Loucy (cell line): ENCODE measurements at regions not wholly inside any gene's neighbourhood (a gene's known extent, or its start where the extent isn't known, plus 50 kb on each side); places are given as distances from the start of the nearest gene placed in this dataset.

Experiments used
- H2AFZ ChIP-seq: fragments of 200-600 bp; sonication (generic); 2 replicates; pipeline ENCODE4 v1.6.0; 2016; ENCODE audit warnings: antibody characterized with exemption, mild to moderate bottlenecking, low read length, moderate library complexity
- H3F3A ChIP-seq: fragments of 200-600 bp; 2 replicates; pipeline ENCODE4 v1.6.0; 2016; ENCODE audit warnings: antibody characterized with exemption, low read depth, mild to moderate bottlenecking
- H3K27me3 ChIP-seq: fragments of 200-600 bp; sonication (generic); 2 replicates; pipeline ENCODE4 v1.6.1; 2014; ENCODE audit warnings: low read length, mild to moderate bottlenecking; ENCODE audit not compliant: insufficient read depth, poor library complexity, severe bottlenecking
- H3K36me3 ChIP-seq: fragments of 200-600 bp; sonication (generic); 2 replicates; pipeline ENCODE4 v1.6.1; 2016; ENCODE audit warnings: low read length; ENCODE audit not compliant: insufficient read depth
- H3K4me1 ChIP-seq: fragments of 200-600 bp; sonication (generic); 2 replicates; pipeline ENCODE4 v1.5.1; 2014; ENCODE audit warnings: low read length, mild to moderate bottlenecking; ENCODE audit not compliant: insufficient read depth, poor library complexity, severe bottlenecking
- H3K4me2 ChIP-seq: fragments of 200-600 bp; sonication (generic); 2 replicates; pipeline ENCODE4 v1.6.0; 2014; ENCODE audit warnings: antibody characterized with exemption, low read length, low read depth, mild to moderate bottlenecking; ENCODE audit not compliant: poor library complexity, severe bottlenecking
- H3K4me3 ChIP-seq: fragments of 200-600 bp; sonication (generic); 2 replicates; pipeline ENCODE4 v1.5.1; 2014; ENCODE audit warnings: low read length, mild to moderate bottlenecking, mixed read lengths; ENCODE audit not compliant: poor library complexity, severe bottlenecking
- H3K79me2 ChIP-seq: fragments of 200-600 bp; sonication (generic); 2 replicates; pipeline ENCODE4 v1.6.1; 2014; ENCODE audit warnings: low read length; ENCODE audit not compliant: insufficient read depth
- H3K9ac ChIP-seq: fragments of 200-600 bp; sonication (generic); 2 replicates; pipeline ENCODE4 v1.6.0; 2014; ENCODE audit warnings: mild to moderate bottlenecking, low read depth, low read length, moderate library complexity; ENCODE audit not compliant: poor library complexity, severe bottlenecking
- H3K9me2 ChIP-seq: fragments of 200-600 bp; sonication (generic); replicated peaks from 2 replicates; pipeline ENCODE4 v1.6.1; 2016; ENCODE audit warnings: low read depth, low read length, mixed read lengths
- H3K9me3 ChIP-seq: fragments of 200-600 bp; sonication (generic); 2 replicates; pipeline ENCODE4 v1.6.1; 2014; ENCODE audit warnings: mild to moderate bottlenecking, antibody characterized with exemption, low read length, low read depth; ENCODE audit not compliant: insufficient read depth
- H4K20me1 ChIP-seq: fragments of 200-600 bp; sonication (generic); 2 replicates; pipeline ENCODE4 v1.6.0; 2014; ENCODE audit warnings: antibody characterized with exemption, low read length, mild to moderate bottlenecking; ENCODE audit not compliant: insufficient read depth, poor library complexity, severe bottlenecking
- EZH2phosphoT487 ChIP-seq: fragments of 200-600 bp; IDR thresholded peaks from 2 replicates; pipeline ENCODE4 v1.6.1; 2018; ENCODE audit warnings: antibody characterized with exemption, mild to moderate bottlenecking, moderate library complexity, borderline replicate concordance
- TF ChIP-seq, protein P1 (sequence below): fragments of 200-600 bp; sonication (generic); conservative IDR thresholded peaks from 2 replicates; pipeline ENCODE4 v1.5.1; 2014; ENCODE audit warnings: mild to moderate bottlenecking, antibody characterized with exemption, low read length

DNA sequence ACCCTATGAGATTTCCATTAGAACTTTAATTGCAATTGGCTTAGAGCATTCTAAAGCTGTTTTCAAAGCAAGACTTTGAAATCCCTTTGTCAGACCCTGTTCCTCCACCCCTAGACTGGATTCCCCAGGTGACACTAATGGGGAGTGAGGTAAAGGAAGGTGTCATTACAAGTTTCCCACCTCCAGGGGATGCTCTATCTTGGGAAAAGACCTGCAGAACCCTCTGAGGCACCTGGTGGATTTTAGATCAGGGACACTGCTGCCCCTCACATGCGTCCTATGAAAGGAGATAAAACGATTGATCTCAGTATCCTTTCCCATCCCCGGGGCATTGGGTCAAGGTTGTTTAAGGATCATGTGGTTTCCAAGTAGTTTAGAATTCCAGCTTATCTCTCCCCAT, 80.3 kb upstream of the RGS4 start:
- no peak overlapping the region for H3K4me3 ChIP-seq

GRCh38 chr1:162987866-162988265, 81.3 kb upstream of the RGS4 start:
- Histone ChIP-seq H3K79me2 (no peaks in the 10 kb centered on the region), H3K36me3 (no peaks in the 10 kb centered on the region), H2AFZ (no peak overlapping the region), H3K4me2 (no peak overlapping the region), H3F3A (no peaks in the 10 kb centered on the region), H3K9me2 (no peaks in the 10 kb centered on the region), H4K20me1 (no peaks in the 10 kb centered on the region), H3K9me3 (no peaks in the 10 kb centered on the region), H3K4me3 (no peak overlapping the region), H3K27me3 (no peaks in the 10 kb centered on the region), H3K9ac (no peak overlapping the region), H3K4me1 (no peaks in the 10 kb centered on the region)
- TF ChIP-seq EZH2phosphoT487: no peak
- TF ChIP-seq, protein P1, sequence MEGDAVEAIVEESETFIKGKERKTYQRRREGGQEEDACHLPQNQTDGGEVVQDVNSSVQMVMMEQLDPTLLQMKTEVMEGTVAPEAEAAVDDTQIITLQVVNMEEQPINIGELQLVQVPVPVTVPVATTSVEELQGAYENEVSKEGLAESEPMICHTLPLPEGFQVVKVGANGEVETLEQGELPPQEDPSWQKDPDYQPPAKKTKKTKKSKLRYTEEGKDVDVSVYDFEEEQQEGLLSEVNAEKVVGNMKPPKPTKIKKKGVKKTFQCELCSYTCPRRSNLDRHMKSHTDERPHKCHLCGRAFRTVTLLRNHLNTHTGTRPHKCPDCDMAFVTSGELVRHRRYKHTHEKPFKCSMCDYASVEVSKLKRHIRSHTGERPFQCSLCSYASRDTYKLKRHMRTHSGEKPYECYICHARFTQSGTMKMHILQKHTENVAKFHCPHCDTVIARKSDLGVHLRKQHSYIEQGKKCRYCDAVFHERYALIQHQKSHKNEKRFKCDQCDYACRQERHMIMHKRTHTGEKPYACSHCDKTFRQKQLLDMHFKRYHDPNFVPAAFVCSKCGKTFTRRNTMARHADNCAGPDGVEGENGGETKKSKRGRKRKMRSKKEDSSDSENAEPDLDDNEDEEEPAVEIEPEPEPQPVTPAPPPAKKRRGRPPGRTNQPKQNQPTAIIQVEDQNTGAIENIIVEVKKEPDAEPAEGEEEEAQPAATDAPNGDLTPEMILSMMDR: no peak

More for the DNA sequence above, 80.3 kb upstream of the RGS4 start:
- no peaks in the 10 kb centered on the region for H3K27me3 ChIP-seq
- H3K79me2 ChIP-seq: no peaks in the 10 kb centered on the region
- H3K9me2 ChIP-seq: no peaks in the 10 kb centered on the region
- H3K36me3 ChIP-seq: no peaks in the 10 kb centered on the region
- no peaks in the 10 kb centered on the region for H3F3A ChIP-seq
- no peaks in the 10 kb centered on the region for H3K4me1 ChIP-seq
- H2AFZ ChIP-seq: no peak overlapping the region
- H3K4me2 ChIP-seq: no peak overlapping the region
- H3K9ac ChIP-seq: no peak overlapping the region
- H3K9me3 ChIP-seq: no peaks in the 10 kb centered on the region
- H4K20me1 ChIP-seq: no peaks in the 10 kb centered on the region
- TF ChIP-seq EZH2phosphoT487: no peak
- TF ChIP-seq, protein P1: peak; percentile 49

DNA sequence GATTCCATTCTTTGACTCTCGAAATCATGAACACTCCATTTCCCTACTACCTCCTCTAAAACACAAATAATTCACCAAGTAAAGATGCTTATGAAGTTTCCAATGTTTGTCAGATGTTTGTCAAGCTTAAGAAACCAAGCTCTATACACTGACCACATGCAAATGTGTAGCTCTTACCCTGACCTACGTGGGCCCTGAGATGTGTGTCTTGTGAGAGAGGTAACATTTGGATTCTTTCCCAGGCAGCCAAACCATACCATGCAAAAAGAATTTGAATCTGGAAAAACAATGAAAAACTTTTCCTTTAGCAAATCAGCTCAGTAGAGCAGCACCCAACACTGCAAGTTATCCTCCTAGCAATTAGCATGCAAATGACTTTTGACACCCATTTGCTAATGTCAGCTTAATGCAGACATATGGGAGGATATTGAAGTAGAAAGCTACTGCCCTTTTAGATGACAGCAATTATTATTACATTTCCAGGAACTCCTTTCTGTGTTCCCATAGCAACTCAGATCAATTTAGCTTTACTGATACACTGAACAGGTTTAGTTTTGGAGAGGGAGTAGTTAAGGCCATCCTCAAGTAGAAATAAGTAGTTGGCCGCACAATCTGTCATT, 83.2 kb upstream of the RGS4 start:
- H3K36me3 ChIP-seq: no peaks in the 10 kb centered on the region
- H3K4me3 ChIP-seq: no peak overlapping the region
- no peaks in the 10 kb centered on the region for H3K9me3 ChIP-seq
- no peaks in the 10 kb centered on the region for H3K79me2 ChIP-seq
- H3K4me1 ChIP-seq: no peaks in the 10 kb centered on the region
- no peak for TF ChIP-seq EZH2phosphoT487
- TF ChIP-seq, protein P1: no peak
- H3K4me2 ChIP-seq: no peak overlapping the region
- H4K20me1 ChIP-seq: no peaks in the 10 kb centered on the region
- H3F3A ChIP-seq: no peaks in the 10 kb centered on the region
- no peaks in the 10 kb centered on the region for H3K9me2 ChIP-seq
- H2AFZ ChIP-seq: no peak overlapping the region
- H3K9ac ChIP-seq: no peak overlapping the region
- H3K27me3 ChIP-seq: no peaks in the 10 kb centered on the region
